ENCODE measurements at regions not wholly inside any gene's neighbourhood (a gene's known extent, or its start where the extent isn't known, plus 50 kb on each side); places are given as distances from the start of the nearest gene placed in this dataset.

- DNase-seq (ENCODE audit: low read depth): no peak
- Histone ChIP-seq H3K27me3 (ENCODE audit: control insufficient read depth, insufficient read depth, low read length) (no peaks in the 10 kb centered on the region), H3K4me3 (ENCODE audit: low read depth, low read length) (no peak overlapping the region), H3K36me3 (ENCODE audit: control insufficient read depth, insufficient read depth, low read length) (no peaks in the 10 kb centered on the region)
- no peak for TF ChIP-seq CTCF (IDR thresholded peaks at IDR 0.05; ENCODE audit: insufficient read depth, low read length, poor library complexity, severe bottlenecking)
These were observed 98.7 kb upstream of the ALKAL2 start for GRCh38 chr2:386406-387103.

GRCh38 chr2:385785-386184 is 97.9 kb upstream of the ALKAL2 start:
- TF ChIP-seq CTCF (IDR thresholded peaks at IDR 0.05; ENCODE audit: insufficient read depth, low read length, poor library complexity, severe bottlenecking): no peak
- H3K36me3 ChIP-seq (ENCODE audit: control insufficient read depth, insufficient read depth, low read length): no peaks in the 10 kb centered on the region
- H3K4me3 ChIP-seq (ENCODE audit: low read depth, low read length): no peak overlapping the region
- no peak for DNase-seq (ENCODE audit: low read depth)
- no peaks in the 10 kb centered on the region for H3K27me3 ChIP-seq (ENCODE audit: control insufficient read depth, insufficient read depth, low read length)

DNA sequence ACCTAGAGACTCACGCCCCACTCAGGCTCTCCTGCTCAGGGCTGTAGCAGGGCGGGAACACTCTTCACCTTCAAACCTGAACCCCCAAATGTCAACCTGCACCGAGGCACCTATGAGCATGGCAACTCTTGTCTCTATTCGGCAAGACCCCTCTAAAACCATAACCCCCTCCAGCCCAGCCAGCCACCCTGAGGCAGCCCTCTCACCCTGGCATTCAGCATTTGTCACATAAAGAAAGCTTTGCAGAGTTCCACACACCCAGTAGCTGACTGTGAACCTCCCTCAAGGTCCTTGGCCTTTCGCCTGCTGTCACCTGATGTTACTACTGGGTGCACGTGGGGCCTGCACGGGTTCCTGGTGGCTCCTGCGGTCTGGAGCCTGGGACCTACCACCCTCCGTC is 97.2 kb upstream of the ALKAL2 start:
- no peak for DNase-seq (ENCODE audit: low read depth)
- TF ChIP-seq CTCF (IDR thresholded peaks at IDR 0.05; ENCODE audit: insufficient read depth, low read length, poor library complexity, severe bottlenecking): no peak
- Histone ChIP-seq H3K36me3 (ENCODE audit: control insufficient read depth, insufficient read depth, low read length) (no peaks in the 10 kb centered on the region), H3K4me3 (ENCODE audit: low read depth, low read length) (no peak overlapping the region), H3K27me3 (ENCODE audit: control insufficient read depth, insufficient read depth, low read length) (no peaks in the 10 kb centered on the region)

- DNase-seq (ENCODE audit: low read depth): no peak
- no peak for TF ChIP-seq CTCF (IDR thresholded peaks at IDR 0.05; ENCODE audit: insufficient read depth, low read length, poor library complexity, severe bottlenecking)
These were observed 96.0 kb upstream of the ALKAL2 start for GRCh38 chr2:383888-384287.

GRCh38 chr2:383178-383577 is 95.3 kb upstream of the ALKAL2 start:
- no peak overlapping the region for H3K4me3 ChIP-seq (ENCODE audit: low read depth, low read length)
- H3K27me3 ChIP-seq (ENCODE audit: control insufficient read depth, insufficient read depth, low read length): no peaks in the 10 kb centered on the region
- peak; percentile 13 for TF ChIP-seq CTCF (IDR thresholded peaks at IDR 0.05; ENCODE audit: insufficient read depth, low read length, poor library complexity, severe bottlenecking)
- H3K36me3 ChIP-seq (ENCODE audit: control insufficient read depth, insufficient read depth, low read length): no peaks in the 10 kb centered on the region
- no peak for DNase-seq (ENCODE audit: low read depth)

More at GRCh38 chr2:383888-384287, 96.0 kb upstream of the ALKAL2 start:
- H3K36me3 ChIP-seq (ENCODE audit: control insufficient read depth, insufficient read depth, low read length): no peaks in the 10 kb centered on the region
- no peaks in the 10 kb centered on the region for H3K27me3 ChIP-seq (ENCODE audit: control insufficient read depth, insufficient read depth, low read length)
- H3K4me3 ChIP-seq (ENCODE audit: low read depth, low read length): no peak overlapping the region

GRCh38 chr2:382728-383022 is 94.8 kb upstream of the ALKAL2 start:
- Histone ChIP-seq H3K27me3 (ENCODE audit: control insufficient read depth, insufficient read depth, low read length) (no peaks in the 10 kb centered on the region), H3K4me3 (ENCODE audit: low read depth, low read length) (no peak overlapping the region), H3K36me3 (ENCODE audit: control insufficient read depth, insufficient read depth, low read length) (no peaks in the 10 kb centered on the region)
- DNase-seq (ENCODE audit: low read depth): no peak
- TF ChIP-seq CTCF (IDR thresholded peaks at IDR 0.05; ENCODE audit: insufficient read depth, low read length, poor library complexity, severe bottlenecking): no peak
